ENCODE measurements at regions not wholly inside any gene's neighbourhood (a gene's known extent, or its start where the extent isn't known, plus 50 kb on each side); places are given as distances from the start of the nearest gene placed in this dataset.

DNA sequence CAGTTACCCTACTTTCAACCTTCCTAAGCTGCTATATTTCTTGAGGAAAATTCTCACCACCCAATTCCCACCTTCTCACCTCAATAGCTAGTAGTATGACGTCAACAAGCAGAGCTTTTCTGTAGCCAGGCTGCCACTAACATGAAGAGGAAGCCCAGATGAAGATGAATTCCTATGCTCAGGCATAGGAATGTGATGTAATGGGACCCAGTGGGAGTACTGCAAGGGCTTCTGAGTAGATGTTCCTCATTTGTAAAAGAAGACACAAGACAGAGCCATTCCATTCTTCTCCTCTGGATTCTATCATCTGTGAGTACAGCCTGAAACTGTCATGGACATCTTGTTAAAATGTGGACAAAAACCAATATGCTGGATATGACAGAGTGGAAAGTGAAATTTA is 81.6 kb upstream of the KLF3 start:
- DNase-seq (ENCODE audit: low read depth in 1 of 2, low spot score in 1 of 2) = no peak

DNA sequence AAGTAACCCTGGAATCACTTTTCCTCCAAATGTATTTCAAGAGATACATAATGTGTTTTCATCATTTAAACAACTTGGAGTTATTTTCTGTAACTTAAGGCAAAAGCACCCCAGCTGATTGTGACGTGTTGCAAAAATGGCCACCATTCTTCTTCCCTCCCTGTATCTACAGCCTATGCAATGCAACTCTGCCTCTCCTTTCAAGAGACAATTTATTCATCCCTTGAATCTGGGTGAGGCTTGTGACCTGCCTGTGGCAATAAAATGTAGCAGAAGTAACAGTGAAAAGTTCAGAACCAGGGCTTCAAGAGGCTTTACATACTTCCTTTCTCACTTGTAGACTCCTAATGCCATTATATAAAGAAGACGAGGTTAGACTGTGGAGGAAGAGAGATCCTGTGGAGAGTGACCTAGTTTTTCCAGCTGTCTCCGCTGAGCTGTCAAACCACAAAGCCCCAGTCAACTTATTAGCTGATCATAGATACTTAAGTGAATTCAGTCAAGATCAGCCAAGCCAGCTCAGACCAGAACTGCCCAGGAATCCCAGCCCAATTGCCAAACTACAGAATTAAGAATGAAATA is 81.0 kb upstream of the KLF3 start:
- no peak for DNase-seq (ENCODE audit: low read depth in 1 of 2, low spot score in 1 of 2)

DNA sequence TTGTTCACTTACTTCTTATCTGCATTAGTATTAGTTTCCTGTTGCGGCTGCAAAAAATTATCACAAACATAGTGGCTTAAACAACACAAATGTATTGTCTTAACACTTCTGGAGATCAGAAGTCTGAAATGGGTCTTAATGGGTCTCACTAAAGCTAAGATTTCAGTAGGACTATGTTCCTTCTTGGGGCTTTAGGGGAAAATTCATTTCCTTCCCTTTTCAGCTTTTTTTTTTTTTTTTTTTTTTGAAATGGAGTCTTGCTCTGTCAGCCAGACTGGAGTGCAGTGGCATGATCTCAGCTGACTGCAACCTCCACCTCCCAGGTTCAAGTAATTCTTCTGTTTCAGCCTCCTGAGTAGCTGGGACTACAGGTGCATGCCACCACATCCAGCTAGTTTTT is 78.1 kb upstream of the KLF3 start:
- DNase-seq (ENCODE audit: low read depth in 1 of 2, low spot score in 1 of 2) = no peak

DNA sequence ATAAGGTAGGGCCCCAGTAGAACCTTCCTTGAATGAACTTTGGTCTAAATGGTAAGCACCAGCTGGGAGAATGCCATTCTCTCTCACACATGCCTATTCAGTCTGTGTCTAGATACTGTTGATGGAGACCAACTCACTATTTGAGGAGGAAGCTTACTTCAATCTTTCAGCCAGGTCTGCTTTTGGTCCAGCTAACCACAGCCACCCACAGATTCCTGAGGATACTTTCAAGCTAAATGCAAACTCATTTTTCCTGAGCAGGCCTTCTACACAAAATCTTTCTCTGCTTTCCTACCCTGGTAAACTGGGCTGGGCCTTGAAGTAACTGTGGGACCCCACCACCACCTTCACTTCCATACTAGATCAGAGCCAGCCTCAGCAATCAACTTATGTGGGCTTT is 76.9 kb upstream of the KLF3 start:
- no peak for DNase-seq (ENCODE audit: low read depth in 1 of 2, low spot score in 1 of 2)

- DNase-seq (ENCODE audit: low read depth in 1 of 2, low spot score in 1 of 2) = no peak
These were observed 74.0 kb upstream of the KLF3 start for GRCh38 chr4:38590046-38590445.

DNA sequence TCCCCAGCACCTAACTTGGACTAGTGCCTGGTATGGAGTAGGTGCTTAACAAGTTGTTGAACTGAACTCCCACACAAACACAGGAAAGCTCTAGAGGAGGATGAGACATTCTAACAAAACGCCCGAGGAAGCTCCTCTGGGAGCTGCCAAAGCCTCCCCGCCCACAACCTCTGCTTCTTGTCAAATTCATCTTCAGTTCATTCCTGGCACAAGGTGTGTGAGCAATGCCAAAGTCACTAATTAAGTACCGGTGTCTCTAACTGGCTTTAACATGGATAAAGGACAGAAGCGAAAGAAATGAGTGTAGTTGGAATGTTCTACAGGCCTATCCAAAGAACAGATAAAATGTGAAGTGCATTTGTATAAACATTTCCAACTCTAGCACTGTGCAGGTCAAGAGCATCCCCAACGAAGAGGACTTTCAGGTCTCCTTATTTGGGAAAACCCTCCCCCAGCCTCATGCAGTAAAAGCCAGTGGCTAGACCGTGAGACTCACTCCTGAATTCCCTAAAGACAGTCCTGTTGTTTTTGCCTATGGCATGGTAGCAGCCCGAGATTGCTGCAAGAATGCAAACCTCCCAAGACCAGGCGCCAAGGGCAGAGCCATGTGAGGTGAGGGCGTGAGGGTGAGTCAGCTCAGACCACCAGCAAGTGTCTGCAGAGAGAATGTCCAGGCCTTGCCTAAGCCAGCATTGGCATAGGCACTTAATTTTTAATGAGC is 72.2 kb upstream of the KLF3 start:
- no peak for DNase-seq (ENCODE audit: low read depth in 1 of 2, low spot score in 1 of 2)

- no peak for DNase-seq (ENCODE audit: low read depth in 1 of 2, low spot score in 1 of 2)
These were observed 65.5 kb upstream of the KLF3 start for GRCh38 chr4:38598489-38598888.

DNA sequence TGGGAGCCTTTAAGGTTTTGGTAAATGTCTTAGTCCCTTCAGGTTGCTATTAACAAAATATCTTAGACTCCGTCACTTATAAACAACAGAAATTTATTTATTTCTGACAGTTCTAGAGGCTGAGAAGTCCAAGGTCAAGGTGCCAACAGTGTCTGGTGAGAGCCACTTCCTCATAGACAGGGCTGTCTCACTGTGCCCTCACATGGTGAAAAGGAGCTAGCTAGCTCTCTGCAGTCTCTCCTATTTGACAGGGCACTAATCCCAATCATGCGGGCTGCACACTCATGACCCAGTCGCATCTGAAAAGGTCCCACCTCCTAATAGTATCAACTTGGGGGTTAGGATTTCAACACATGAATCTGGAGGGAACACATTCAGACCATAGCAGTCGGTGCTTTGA is 63.4 kb upstream of the KLF3 start:
- no peak for DNase-seq (ENCODE audit: low read depth in 1 of 2, low spot score in 1 of 2)

- no peak for DNase-seq (ENCODE audit: low read depth in 1 of 2, low spot score in 1 of 2)
These were observed 62.6 kb upstream of the KLF3 start for GRCh38 chr4:38601244-38601915.

DNA sequence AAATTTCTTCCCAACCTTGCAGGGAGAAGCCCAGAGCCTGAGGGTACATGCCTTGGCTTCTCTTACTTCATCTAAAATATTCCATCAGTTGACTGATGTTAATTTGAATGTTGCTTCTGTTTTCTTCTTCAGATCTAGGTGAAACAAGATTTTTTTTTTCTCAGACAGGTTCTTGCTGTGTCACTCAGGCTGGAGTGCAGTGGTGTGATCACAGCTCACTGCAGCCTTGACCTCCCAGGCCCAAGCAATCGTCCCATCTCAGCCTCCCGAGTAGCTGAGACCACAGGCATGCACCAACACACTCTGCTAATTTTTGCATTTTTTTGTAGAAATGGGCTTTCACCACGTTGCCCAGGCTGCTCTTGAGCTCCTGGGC is 62.1 kb upstream of the KLF3 start:
- DNase-seq (ENCODE audit: low read depth in 1 of 2, low spot score in 1 of 2) = no peak

DNA sequence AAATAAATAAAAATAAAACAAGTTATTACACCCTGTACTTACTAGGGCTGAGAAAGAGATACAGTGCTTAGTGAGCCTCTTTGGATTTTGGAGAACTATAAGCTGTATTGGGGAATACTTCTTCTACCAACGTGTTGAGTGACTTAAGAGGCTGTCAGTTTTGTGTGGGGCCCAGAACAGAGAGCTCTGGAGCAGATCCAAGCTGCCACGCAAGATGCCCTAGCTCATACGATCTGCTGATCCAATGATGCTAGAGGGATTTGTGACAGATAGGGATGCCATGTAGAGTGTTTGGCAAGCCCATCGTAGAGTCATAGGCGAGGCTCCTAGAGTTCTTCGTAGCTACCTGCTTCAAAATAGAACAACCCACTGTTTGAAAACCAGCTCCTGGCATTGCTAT is 60.3 kb upstream of the KLF3 start:
- DNase-seq (ENCODE audit: low read depth in 1 of 2, low spot score in 1 of 2) = no peak

GRCh38 chr4:38605181-38605752 is 58.7 kb upstream of the KLF3 start:
- no peak for DNase-seq (ENCODE audit: low read depth in 1 of 2, low spot score in 1 of 2)

- DNase-seq (ENCODE audit: low read depth in 1 of 2, low spot score in 1 of 2) = no peak
These were observed 58.0 kb upstream of the KLF3 start for GRCh38 chr4:38605753-38606586.

DNA sequence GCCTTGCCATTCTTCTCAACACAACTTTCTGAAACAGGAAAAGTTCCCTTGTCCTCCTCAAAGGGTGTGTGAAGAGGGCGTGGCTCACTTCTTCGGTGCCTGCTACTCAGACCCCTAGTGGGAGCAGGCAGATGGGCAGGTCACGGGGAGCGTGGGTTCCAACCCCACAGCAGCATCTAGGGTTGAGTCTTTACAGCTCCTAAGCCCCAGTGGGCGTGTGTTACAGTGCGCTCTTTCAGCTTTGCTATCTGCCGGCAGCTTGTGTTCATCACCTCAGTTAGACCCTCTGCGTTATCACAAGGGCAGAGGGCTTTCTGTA is 57.5 kb upstream of the KLF3 start:
- DNase-seq (ENCODE audit: low read depth in 1 of 2, low spot score in 1 of 2) = no peak

- DNase-seq (ENCODE audit: low read depth in 1 of 2, low spot score in 1 of 2) = no peak
These were observed 54.4 kb upstream of the KLF3 start for GRCh38 chr4:38609614-38610013.

GRCh38 chr4:38610521-38610920 is 53.5 kb upstream of the KLF3 start:
- DNase-seq (ENCODE audit: low read depth in 1 of 2, low spot score in 1 of 2) = no peak

- no peak for DNase-seq (ENCODE audit: low read depth in 1 of 2, low spot score in 1 of 2)
These were observed 53.0 kb upstream of the KLF3 start for GRCh38 chr4:38610966-38611431.

DNA sequence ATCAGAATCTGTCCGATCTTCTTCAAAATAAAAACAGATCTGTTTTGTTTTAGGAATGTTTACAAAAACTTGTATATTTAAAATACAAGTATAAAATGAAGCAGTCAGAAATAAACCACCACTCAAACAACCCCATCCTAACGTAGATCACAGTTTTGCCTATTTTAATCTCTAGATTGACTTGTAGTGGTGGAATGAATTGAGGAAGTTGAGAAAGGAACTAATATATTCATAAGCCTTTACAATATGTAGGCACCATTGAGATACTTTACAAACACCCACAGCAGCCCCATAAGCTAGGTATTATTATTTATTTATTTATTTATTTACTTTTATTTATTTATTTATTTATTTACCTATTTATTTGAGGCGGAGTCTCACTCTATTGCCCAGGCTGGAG is 52.3 kb upstream of the KLF3 start:
- no peak for DNase-seq (ENCODE audit: low read depth in 1 of 2, low spot score in 1 of 2)

DNA sequence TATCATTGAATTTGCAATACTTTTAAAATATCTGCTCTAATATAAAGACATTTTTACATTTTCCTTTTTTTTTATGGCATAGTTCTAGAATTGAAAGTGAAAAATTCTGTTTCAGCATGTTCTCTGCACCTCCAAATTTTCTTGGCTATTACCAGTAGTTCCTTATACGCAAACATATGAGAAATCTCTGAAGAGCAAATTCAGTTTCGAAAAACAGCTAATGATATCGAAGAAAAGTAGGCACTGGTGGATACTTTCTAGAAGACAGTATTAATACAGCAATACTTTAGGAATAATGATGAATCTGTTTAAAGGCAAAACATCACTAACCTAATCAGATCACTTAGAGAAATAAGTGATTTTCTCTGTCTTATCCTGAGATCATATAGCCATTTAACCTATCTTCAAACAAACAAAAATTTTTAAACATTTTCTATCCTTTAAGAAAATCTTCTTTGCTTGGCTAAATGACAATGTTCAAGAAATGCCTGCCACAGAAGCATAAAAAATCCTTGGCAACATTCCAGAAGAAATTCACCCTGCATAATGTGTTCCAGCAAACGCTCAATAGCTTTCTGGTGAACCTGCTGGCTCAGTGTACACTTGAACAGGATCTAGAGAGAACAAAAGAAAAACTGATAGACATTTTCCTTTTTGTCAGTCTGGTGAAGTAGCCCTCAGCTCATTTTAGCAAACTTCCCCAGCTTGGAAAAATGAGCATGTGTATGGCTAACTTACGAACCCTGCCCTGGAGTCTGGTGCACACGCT is 51.2 kb upstream of the KLF3 start:
- no peak for DNase-seq (ENCODE audit: low read depth in 1 of 2, low spot score in 1 of 2)
